ENCODE measurements at regions not wholly inside any gene's neighbourhood (a gene's known extent, or its start where the extent isn't known, plus 50 kb on each side); places are given as distances from the start of the nearest gene placed in this dataset.

GRCh38 chr13:74266861-74267260 lies 132.7 kb upstream of the KLF12 start (continued):
- no peak for TF ChIP-seq MXD4 (CRISPR knock-in tag; IDR thresholded peaks at IDR 0.05)
- no peak for TF ChIP-seq DNMT1 (CRISPR knock-in tag; IDR thresholded peaks at IDR 0.05)
- TF ChIP-seq DPF2 (CRISPR knock-in tag; IDR thresholded peaks at IDR 0.05; ENCODE audit: borderline replicate concordance, low read depth): no peak
- no peak for TF ChIP-seq ZNF597 (CRISPR knock-in tag; IDR thresholded peaks at IDR 0.05)
- TF ChIP-seq MXD1 (CRISPR knock-in tag; IDR thresholded peaks at IDR 0.05): no peak
- TF ChIP-seq ZMAT3 (CRISPR knock-in tag; conservative IDR thresholded peaks at IDR 0.05): no peak
- TF ChIP-seq FOXA1 (IDR thresholded peaks at IDR 0.05): no peak
- TF ChIP-seq FOXA1 (CRISPR knock-in tag; IDR thresholded peaks at IDR 0.05): no peak

- Histone ChIP-seq H3K9me3 (ENCODE audit: low read length) (peaks cover 15% of the 10 kb centered on the region; the same call in 1 of the 2 replicates), H3K9ac (ENCODE audit: insufficient read depth, low read depth, low read length) (no peak overlapping the region), H3K4me1 (ENCODE audit: insufficient read depth, low read length) (no peaks in the 10 kb centered on the region), H3K79me2 (ENCODE audit: insufficient read depth, low read length) (no peaks in the 10 kb centered on the region), H3K4me2 (ENCODE audit: low read depth, low read length) (no peak overlapping the region), H2AFZ (ENCODE audit: low read length) (no peak overlapping the region), H3K4me3 (replicated peaks in 1 of 3; ENCODE audit: insufficient read depth in 1 of 3, low read depth in 2 of 3, low read length in 3 of 3) (no peak overlapping the region), H3K27me3 (ENCODE audit: control insufficient read depth in 1 of 2, insufficient read depth in 2 of 2, low read length in 2 of 2) (no peaks in the 10 kb centered on the region), H3K27ac (ENCODE audit: extremely low read length, insufficient read depth, low read length) (no peak overlapping the region), H3K36me3 (replicated peaks in 1 of 2; ENCODE audit: control insufficient read depth in 1 of 2, insufficient read depth in 2 of 2, low read length in 2 of 2) (no peaks in the 10 kb centered on the region), H4K20me1 (ENCODE audit: insufficient read depth, low read length) (no peaks in the 10 kb centered on the region)
- in situ Hi-C loops (cut with HindIII; ENCODE audit: extremely low pct_ligation_motif_present, low pct_unique_long_range_greater_than_20kb): no loop called here
- POLR2A ChIA-PET: no interaction called here
- FAIRE-seq: no peak
- 0% methylated on average over 3 of the region's 3 CpGs for WGBS (ENCODE audit: low lambda C conversion rate)
- no peak for ATAC-seq
- TF ChIP-seq MZF1 (CRISPR knock-in tag; IDR thresholded peaks at IDR 0.05; ENCODE audit: borderline replicate concordance): no peak
- no peak for TF ChIP-seq HINFP (CRISPR knock-in tag; IDR thresholded peaks at IDR 0.05; ENCODE audit: low read depth)
- TF ChIP-seq SP140L (CRISPR knock-in tag; IDR thresholded peaks at IDR 0.05; ENCODE audit: borderline replicate concordance): no peak
- no peak for TF ChIP-seq POLR2AphosphoS5 (IDR thresholded peaks at IDR 0.05; ENCODE audit: low read depth, low read length)
- intact Hi-C loops (cut with micrococcal nuclease; ENCODE audit: unreplicated experiment): no loop called here
- CTCF ChIA-PET (ENCODE audit: low intra/inter-chr PET ratio, low total read pairs): no interaction called here
- no TSS peak for BruUV-seq (replicated peaks)
- no peak for DNase-seq (ENCODE audit: low spot score)
Measured at GRCh38 chr13:74266309-74266708, 132.1 kb upstream of the KLF12 start.
